CD4-positive, alpha-beta memory T cell (primary cell): ENCODE measurements at regions not wholly inside any gene's neighbourhood (a gene's known extent, or its start where the extent isn't known, plus 50 kb on each side); places are given as distances from the start of the nearest gene placed in this dataset.

Experiments
- CTCF ChIA-PET: fragments of 350-600 bp; sonication (Branson Sonifier 250); formaldehyde crosslinking; loops from one replicate; lab custom pipeline; 2021; ENCODE audit warnings: inconsistent platforms; ENCODE audit not compliant: partially characterized antibody; lab: Charles Lee
- POLR2A ChIA-PET: fragments of 350-600 bp; sonication (Branson Sonifier 250); formaldehyde crosslinking; loops from one replicate; lab custom pipeline; 2021; ENCODE audit not compliant: partially characterized antibody; lab: Charles Lee
- DNase-seq, 5 donors: peaks; one replicate each; pipeline versions ENCODE4 v3.0.0 to v3.0.0-alpha.2; 2020 to 2022; ENCODE audit warnings: mixed read lengths in 1 of 5
- H3K27ac ChIP-seq: one replicate; pipeline ENCODE4 v1.7.0; 2013; ENCODE audit warnings: low read depth, low read length
- H3K27me3 ChIP-seq: 2 replicates; pipeline ENCODE4 v1.7.0; 2013; ENCODE audit warnings: mild to moderate bottlenecking, low read length, moderate library complexity; ENCODE audit not compliant: insufficient read depth
- H3K36me3 ChIP-seq: 2 replicates; pipeline ENCODE4 v1.7.0; 2013; ENCODE audit warnings: mild to moderate bottlenecking, low read length, moderate library complexity; ENCODE audit not compliant: insufficient read depth
- H3K4me1 ChIP-seq: 2 replicates; pipeline ENCODE4 v1.7.0; 2013; ENCODE audit warnings: mild to moderate bottlenecking, low read length, moderate library complexity; ENCODE audit not compliant: insufficient read depth
- H3K4me3 ChIP-seq, 2 donors: one replicate each; pipeline ENCODE4 v1.7.0; 2013; ENCODE audit warnings: low read length in 2 of 2, mild to moderate bottlenecking in 1 of 2
- H3K9me3 ChIP-seq, 2 donors: one replicate each; pipeline ENCODE4 v1.7.0; 2013; ENCODE audit warnings: low read length in 2 of 2, control low read depth in 1 of 2; ENCODE audit not compliant: control insufficient read depth in 1 of 2
- H3K27ac Mint-ChIP-seq, 7 donors: one replicate each; pipeline ENCODE4 v1.8.0; 2020 to 2021; ENCODE audit warnings: mixed read lengths in 7 of 7, mild to moderate bottlenecking in 6 of 7, inconsistent platforms in 3 of 7, moderate library complexity in 3 of 7
- H3K27me3 Mint-ChIP-seq, 2 donors: one replicate each; pipeline ENCODE4 v1.8.0; 2020 to 2021; ENCODE audit warnings: mixed read lengths in 2 of 2
- H3K36me3 Mint-ChIP-seq, 2 donors: one replicate each; pipeline ENCODE4 v1.8.0; 2020 to 2021; ENCODE audit warnings: mixed read lengths in 2 of 2, inconsistent platforms in 1 of 2, mild to moderate bottlenecking in 1 of 2
- H3K4me1 Mint-ChIP-seq, 4 donors: one replicate each; pipeline ENCODE4 v1.8.0; 2020 to 2021; ENCODE audit warnings: mixed read lengths in 4 of 4, mild to moderate bottlenecking in 1 of 4
- H3K4me3 Mint-ChIP-seq, 8 donors: one replicate each; pipeline ENCODE4 v1.8.0; 2020 to 2021; ENCODE audit warnings: mixed read lengths in 8 of 8, mild to moderate bottlenecking in 7 of 8, moderate library complexity in 6 of 8, inconsistent platforms in 3 of 8
- H3K9me3 Mint-ChIP-seq, 8 donors: one replicate each; pipeline ENCODE4 v1.8.0; 2020 to 2021; ENCODE audit warnings: mixed read lengths in 8 of 8, mild to moderate bottlenecking in 5 of 8, inconsistent platforms in 3 of 8, moderate library complexity in 1 of 8
- intact Hi-C: fragments of 100-400 bp; cut with micrococcal nuclease; formaldehyde crosslinking; loops from one replicate; pipeline ENCODE4 v1.15.1; 2023

GRCh38 chr2:7847321-7847720 is 834.5 kb upstream of the ID2 start:
- Mint-ChIP-seq H3K27ac (no peak overlapping the region), H3K4me3 (no peak overlapping the region), H3K36me3 (no peaks in the 10 kb centered on the region), H3K4me1 (peaks cover 8 to 12% (median 10%) of the 10 kb centered on the region in 4 donors), H3K27me3 (peaks cover 0 to 2% of the 10 kb centered on the region in 2 donors), H3K9me3 (peaks cover 0 to 3% (median 0%) of the 10 kb centered on the region in 8 donors)
- no peak for DNase-seq
- Histone ChIP-seq H3K9me3 (no peaks in the 10 kb centered on the region), H3K27me3 (no peaks in the 10 kb centered on the region), H3K27ac (no peak overlapping the region), H3K36me3 (no peaks in the 10 kb centered on the region), H3K4me3 (no peak overlapping the region), H3K4me1 (peaks cover 6% of the 10 kb centered on the region)
- ChIA-PET CTCF (no interaction called here), POLR2A (no interaction called here)
- intact Hi-C loops, result no loop called here

- CTCF ChIA-PET, result no interaction called here
- Mint-ChIP-seq H3K27me3 (no peaks in the 10 kb centered on the region), H3K9me3 (no peaks in the 10 kb centered on the region), H3K4me1 (peaks cover 8 to 12% (median 10%) of the 10 kb centered on the region in 4 donors), H3K27ac (no peak overlapping the region), H3K4me3 (no peak overlapping the region), H3K36me3 (no peaks in the 10 kb centered on the region)
- no peak overlapping the region for H3K4me3 ChIP-seq
- H3K27ac ChIP-seq, result no peak overlapping the region
- no peaks in the 10 kb centered on the region for H3K36me3 ChIP-seq
- H3K9me3 ChIP-seq, result no peaks in the 10 kb centered on the region
- POLR2A ChIA-PET, result no interaction called here
- DNase-seq, result no peak
- H3K27me3 ChIP-seq, result no peaks in the 10 kb centered on the region
- intact Hi-C loops, result no loop called here
- H3K4me1 ChIP-seq, result peaks cover 6% of the 10 kb centered on the region
Measured at GRCh38 chr2:7849027-7849426, 832.8 kb upstream of the ID2 start.

- Mint-ChIP-seq H3K4me3 (no peak overlapping the region), H3K36me3 (no peaks in the 10 kb centered on the region), H3K27me3 (no peaks in the 10 kb centered on the region), H3K27ac (no peak overlapping the region), H3K4me1 (peaks cover 8 to 12% (median 10%) of the 10 kb centered on the region in 4 donors), H3K9me3 (no peaks in the 10 kb centered on the region)
- Histone ChIP-seq H3K4me3 (no peak overlapping the region), H3K27me3 (no peaks in the 10 kb centered on the region), H3K36me3 (no peaks in the 10 kb centered on the region), H3K9me3 (no peaks in the 10 kb centered on the region), H3K4me1 (peaks cover 6% of the 10 kb centered on the region), H3K27ac (no peak overlapping the region)
- intact Hi-C loops, result no loop called here
- CTCF ChIA-PET, result no interaction called here
- DNase-seq, result no peak
- POLR2A ChIA-PET, result no interaction called here
Measured at GRCh38 chr2:7849531-7849930, 832.3 kb upstream of the ID2 start.

GRCh38 chr2:7852546-7852945 is 829.3 kb upstream of the ID2 start:
- no peaks in the 10 kb centered on the region for H3K27me3 Mint-ChIP-seq
- H3K4me1 ChIP-seq, result peaks cover 6% of the 10 kb centered on the region
- H3K4me3 Mint-ChIP-seq, result no peak overlapping the region
- intact Hi-C loops, result no loop called here
- DNase-seq, result no peak
- CTCF ChIA-PET, result no interaction called here
- no peaks in the 10 kb centered on the region for H3K9me3 Mint-ChIP-seq
- no peak overlapping the region for H3K27ac Mint-ChIP-seq
- no peaks in the 10 kb centered on the region for H3K27me3 ChIP-seq
- H3K36me3 Mint-ChIP-seq, result no peaks in the 10 kb centered on the region
- no peak overlapping the region for H3K27ac ChIP-seq
- peaks cover 6 to 10% (median 8%) of the 10 kb centered on the region in 4 donors for H3K4me1 Mint-ChIP-seq
- H3K36me3 ChIP-seq, result no peaks in the 10 kb centered on the region
- POLR2A ChIA-PET, result no interaction called here
- H3K4me3 ChIP-seq, result no peak overlapping the region
- H3K9me3 ChIP-seq, result no peaks in the 10 kb centered on the region

- POLR2A ChIA-PET, result no interaction called here
- H3K27ac Mint-ChIP-seq, result no peak overlapping the region
- Histone ChIP-seq H3K4me3 (no peak overlapping the region), H3K27ac (no peak overlapping the region), H3K4me1 (no peaks in the 10 kb centered on the region), H3K27me3 (no peaks in the 10 kb centered on the region), H3K9me3 (no peaks in the 10 kb centered on the region), H3K36me3 (no peaks in the 10 kb centered on the region)
- H3K4me3 Mint-ChIP-seq, result no peak overlapping the region
- intact Hi-C loops, result no loop called here
- H3K27me3 Mint-ChIP-seq, result no peaks in the 10 kb centered on the region
- DNase-seq, result no peak
- no peaks in the 10 kb centered on the region for H3K9me3 Mint-ChIP-seq
- H3K4me1 Mint-ChIP-seq, result no peaks in the 10 kb centered on the region
- H3K36me3 Mint-ChIP-seq, result no peaks in the 10 kb centered on the region
- CTCF ChIA-PET, result interaction anchor here (0.9 kb wide), 1 partner anchor 33 kb away, joined by 3 read pairs; no protein-coding TSS in a partner anchor
Measured at GRCh38 chr2:7857904-7858303, 824.0 kb upstream of the ID2 start.

GRCh38 chr2:7858624-7859023 is 823.2 kb upstream of the ID2 start:
- no peaks in the 10 kb centered on the region for H3K9me3 Mint-ChIP-seq
- Histone ChIP-seq H3K27me3 (no peaks in the 10 kb centered on the region), H3K4me3 (no peak overlapping the region), H3K36me3 (no peaks in the 10 kb centered on the region), H3K9me3 (no peaks in the 10 kb centered on the region), H3K27ac (no peak overlapping the region), H3K4me1 (no peaks in the 10 kb centered on the region)
- H3K27ac Mint-ChIP-seq, result no peak overlapping the region
- H3K27me3 Mint-ChIP-seq, result no peaks in the 10 kb centered on the region
- ChIA-PET POLR2A (no interaction called here), CTCF (no interaction called here)
- no peak overlapping the region for H3K4me3 Mint-ChIP-seq
- no peak for DNase-seq
- H3K4me1 Mint-ChIP-seq, result no peaks in the 10 kb centered on the region
- intact Hi-C loops, result no loop called here
- no peaks in the 10 kb centered on the region for H3K36me3 Mint-ChIP-seq

GRCh38 chr2:7860693-7861092 is 821.2 kb upstream of the ID2 start:
- H3K9me3 Mint-ChIP-seq, result peaks cover 0 to 1% (median 0%) of the 10 kb centered on the region in 8 donors
- no peak for DNase-seq
- H3K27me3 ChIP-seq, result no peaks in the 10 kb centered on the region
- H3K4me1 Mint-ChIP-seq, result no peaks in the 10 kb centered on the region
- no peak overlapping the region for H3K27ac ChIP-seq
- no peaks in the 10 kb centered on the region for H3K36me3 Mint-ChIP-seq
- H3K4me1 ChIP-seq, result no peaks in the 10 kb centered on the region
- no peaks in the 10 kb centered on the region for H3K9me3 ChIP-seq
- POLR2A ChIA-PET, result no interaction called here
- H3K27me3 Mint-ChIP-seq, result peaks cover 0 to 1% of the 10 kb centered on the region in 2 donors
- intact Hi-C loops, result no loop called here
- CTCF ChIA-PET, result no interaction called here
- no peaks in the 10 kb centered on the region for H3K36me3 ChIP-seq
- no peak overlapping the region for H3K27ac Mint-ChIP-seq
- H3K4me3 Mint-ChIP-seq, result no peak overlapping the region
- H3K4me3 ChIP-seq, result no peak overlapping the region
